ENCODE measurements at regions not wholly inside any gene's neighbourhood (a gene's known extent, or its start where the extent isn't known, plus 50 kb on each side); places are given as distances from the start of the nearest gene placed in this dataset.
"Not testable (repeated sequence)": the region's sequence is repeated elsewhere in the genome, so short reads cannot be mapped to it uniquely, and the experiment has no call there.

- TF ChIP-seq CTCF (IDR thresholded peaks at IDR 0.05; ENCODE audit: extremely low read depth, missing control alignments) = no peak
- DNase-seq (ENCODE audit: low spot score) = no peak
Measured at GRCh38 chr1:177423090-177423489, 252.3 kb downstream of the BRINP2 start.

GRCh38 chr1:177413982-177414596, 243.3 kb downstream of the BRINP2 start:
- no peak for TF ChIP-seq CTCF (IDR thresholded peaks at IDR 0.05; ENCODE audit: extremely low read depth, missing control alignments)
- DNase-seq (ENCODE audit: low spot score) = no peak

GRCh38 chr1:177411381-177411780, 240.6 kb downstream of the BRINP2 start:
- TF ChIP-seq CTCF (IDR thresholded peaks at IDR 0.05; ENCODE audit: extremely low read depth, missing control alignments) = no peak
- no peak for DNase-seq (ENCODE audit: low spot score)

- no peak for DNase-seq (ENCODE audit: low spot score)
Measured at GRCh38 chr1:177410179-177410766, 239.5 kb downstream of the BRINP2 start.

GRCh38 chr1:177406323-177406722, 235.6 kb downstream of the BRINP2 start:
- not testable (repeated sequence) for DNase-seq (ENCODE audit: low spot score)

More at GRCh38 chr1:177410179-177410766, 239.5 kb downstream of the BRINP2 start:
- no peak for TF ChIP-seq CTCF (IDR thresholded peaks at IDR 0.05; ENCODE audit: extremely low read depth, missing control alignments)

GRCh38 chr1:177392336-177392735, 221.6 kb downstream of the BRINP2 start:
- TF ChIP-seq CTCF (IDR thresholded peaks at IDR 0.05; ENCODE audit: extremely low read depth, missing control alignments) = no peak
- no peak for DNase-seq (ENCODE audit: low spot score)

GRCh38 chr1:177385760-177386698, 215.3 kb downstream of the BRINP2 start:
- no peak for TF ChIP-seq CTCF (IDR thresholded peaks at IDR 0.05; ENCODE audit: extremely low read depth, missing control alignments)
- DNase-seq (ENCODE audit: low spot score) = no peak
